Stimulated activated naive CD8-positive, alpha-beta T cell treated with anti-CD3 and anti-CD28 coated beads, Interleukin-15, Interleukin-2, amounts not matched to agents 100 U/mL and 50 U/mL, for 24 hours (primary cell): ENCODE measurements at regions not wholly inside any gene's neighbourhood (a gene's known extent, or its start where the extent isn't known, plus 50 kb on each side); places are given as distances from the start of the nearest gene placed in this dataset.
"Not testable (repeated sequence)": the region's sequence is repeated elsewhere in the genome, so short reads cannot be mapped to it uniquely, and the experiment has no call there.

ENCODE experiments used
- ATAC-seq: fragments of 150-1000 bp; cut with Tn5 transposase; one replicate; pipeline ENCODE4 v1.10.0; 2021
- DNase-seq: peaks from one replicate; pipeline ENCODE4 v3.0.0; 2021

DNA sequence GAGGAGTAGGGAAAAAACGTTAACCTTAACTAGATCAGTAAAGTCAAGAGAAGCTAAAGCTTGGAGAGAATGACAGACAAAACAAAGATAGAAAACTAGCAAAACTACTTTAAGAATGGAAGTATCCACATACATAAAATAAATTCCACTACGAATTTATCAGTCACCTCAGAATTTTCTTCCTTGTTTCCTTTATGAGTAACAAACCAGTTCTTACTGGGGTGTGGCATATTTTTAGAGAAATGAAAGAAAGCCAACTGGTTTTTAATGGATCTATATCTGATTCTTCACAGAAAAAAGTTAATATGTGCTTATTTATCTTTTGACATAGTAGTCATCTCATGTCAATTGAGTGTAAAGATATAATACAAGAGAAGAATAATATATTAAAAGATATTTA is 2033.7 kb upstream of the CELF4 start:
- ATAC-seq (no peak), DNase-seq (no peak)

DNA sequence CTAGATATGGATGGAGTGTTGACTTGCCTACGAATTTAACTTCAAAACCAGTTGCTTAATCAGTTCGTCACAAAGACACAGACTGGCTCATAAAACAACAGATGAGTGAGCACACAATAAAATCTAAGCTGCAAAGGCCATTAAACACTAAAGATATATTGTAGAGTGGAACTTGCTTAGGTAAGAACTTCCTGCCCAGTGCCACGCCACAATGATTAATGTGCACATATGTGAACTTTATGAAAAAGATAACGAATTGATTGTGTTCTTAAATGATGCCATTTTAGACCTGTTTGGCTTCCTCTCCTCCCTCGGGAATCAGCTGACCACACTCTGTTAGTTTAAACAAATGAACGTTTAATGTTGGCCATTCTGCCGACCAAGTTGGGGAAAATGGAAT is 2031.3 kb upstream of the CELF4 start:
- ATAC-seq (no peak), DNase-seq (no peak)

DNA sequence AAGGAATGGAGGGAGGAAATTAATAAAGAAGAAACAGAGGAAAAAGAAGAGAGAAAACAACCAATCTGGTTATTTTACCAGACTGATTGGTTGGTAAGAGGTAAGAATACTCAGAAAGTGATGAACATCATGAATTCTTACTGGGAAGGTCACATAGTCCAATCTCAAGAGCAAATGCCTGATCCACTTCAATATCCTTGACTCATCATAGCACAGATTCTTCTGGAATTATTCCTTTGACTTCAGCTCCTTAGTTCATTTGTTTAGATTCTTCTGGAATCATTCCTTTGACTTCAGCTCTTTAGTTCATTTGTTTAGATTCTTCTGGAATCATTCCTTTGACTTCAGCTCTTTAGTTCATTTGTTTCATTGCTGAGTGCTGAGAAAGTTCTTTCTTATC is 2030.6 kb upstream of the CELF4 start:
- ATAC-seq (no peak), DNase-seq (no peak)

DNA sequence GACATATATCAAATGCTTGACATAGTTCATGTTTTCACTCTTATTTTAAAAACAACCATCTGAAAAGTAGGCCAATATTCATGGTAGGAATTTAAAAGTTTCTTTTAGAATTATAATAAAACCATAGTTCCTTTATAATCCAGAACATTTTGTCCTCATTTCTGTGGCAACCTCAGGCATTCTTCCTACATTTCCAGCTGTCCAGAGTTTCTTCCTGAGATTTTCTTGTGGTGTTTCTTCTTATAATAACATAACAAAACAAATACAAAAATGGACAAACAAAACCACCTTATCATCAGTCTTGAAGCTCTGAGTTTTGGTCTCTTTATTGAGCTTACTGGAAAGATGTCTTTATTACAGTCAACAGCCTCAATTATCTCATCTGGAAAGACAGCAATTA is 2028.6 kb upstream of the CELF4 start:
- DNase-seq (no peak), ATAC-seq (no peak)

DNA sequence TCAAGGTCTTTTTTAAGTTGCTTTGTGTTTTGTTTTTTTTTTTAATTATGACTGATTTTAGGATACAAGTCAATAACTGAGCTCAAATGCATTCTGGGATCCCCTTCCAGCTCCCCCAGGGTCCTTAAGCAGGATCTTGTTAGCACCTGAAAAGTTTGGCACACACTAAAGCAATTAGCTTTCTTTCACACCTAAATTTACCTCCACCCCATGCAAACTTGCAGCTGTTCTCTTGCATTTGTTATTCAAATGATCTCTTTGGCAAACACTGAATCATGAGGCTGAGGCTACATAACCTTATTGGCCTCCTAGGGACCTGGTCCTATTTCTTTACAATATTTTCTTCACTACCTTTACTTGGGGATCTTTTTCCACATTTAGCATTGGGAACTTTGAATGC is 2026.1 kb upstream of the CELF4 start:
- DNase-seq (no peak), ATAC-seq (no peak)

DNA sequence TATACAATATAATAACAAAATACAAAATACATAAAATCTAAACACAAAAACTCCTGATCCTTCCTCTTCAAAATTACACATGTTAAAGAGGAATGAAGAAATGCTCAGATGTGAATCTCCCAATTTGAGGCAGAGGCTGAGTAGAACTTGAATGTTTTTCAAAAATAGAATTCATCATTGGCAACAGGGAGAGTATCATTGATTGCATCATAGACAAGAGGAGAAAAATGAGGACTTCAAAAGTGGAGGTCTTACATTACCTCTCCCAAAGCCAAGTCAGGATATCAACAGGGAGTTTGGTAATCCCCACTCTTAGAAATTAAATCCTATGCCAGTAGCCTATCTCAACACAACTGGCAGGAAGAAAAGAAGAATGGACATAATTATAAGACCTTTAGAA is 2023.9 kb upstream of the CELF4 start:
- DNase-seq (no peak), ATAC-seq (no peak)

DNA sequence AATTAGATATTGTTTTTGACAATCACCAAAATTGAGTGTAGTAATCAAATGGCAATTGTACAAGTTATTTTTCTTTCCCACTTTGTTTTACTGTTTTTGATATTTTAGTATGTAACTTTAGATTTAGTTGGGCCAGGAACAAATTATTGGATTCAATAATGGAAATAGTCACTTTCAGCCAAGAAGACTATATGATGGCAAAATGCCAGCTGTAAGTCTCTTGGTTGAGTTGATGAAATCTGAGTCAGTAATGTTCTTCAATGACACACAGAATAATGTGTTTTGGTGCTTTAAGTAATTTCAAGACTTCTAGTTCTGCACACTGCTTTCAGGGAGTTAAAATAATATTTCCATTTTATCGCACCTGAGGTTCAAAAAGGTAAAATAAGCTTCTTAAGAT is 2022.0 kb upstream of the CELF4 start:
- ATAC-seq (no peak), DNase-seq (no peak)

DNA sequence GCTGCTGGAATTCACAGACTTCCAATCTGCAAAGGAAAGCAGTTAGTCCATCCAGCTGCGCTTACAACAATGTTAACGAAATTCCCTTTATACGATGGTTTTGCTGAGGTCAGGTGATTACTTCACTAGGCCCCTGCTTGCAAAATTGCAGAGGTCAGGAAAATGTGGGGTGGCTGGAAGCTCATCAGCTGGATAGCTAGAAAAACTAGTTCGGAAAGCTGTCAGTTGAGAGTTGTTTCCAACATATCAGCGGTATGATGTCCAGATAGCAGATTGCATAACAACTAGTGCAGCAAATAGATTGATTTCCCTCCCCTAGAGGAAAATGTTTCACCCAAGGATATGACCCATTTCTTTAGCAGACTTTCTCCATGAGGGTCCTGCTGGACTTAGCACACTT is 2021.1 kb upstream of the CELF4 start:
- ATAC-seq (no peak), DNase-seq (no peak)

DNA sequence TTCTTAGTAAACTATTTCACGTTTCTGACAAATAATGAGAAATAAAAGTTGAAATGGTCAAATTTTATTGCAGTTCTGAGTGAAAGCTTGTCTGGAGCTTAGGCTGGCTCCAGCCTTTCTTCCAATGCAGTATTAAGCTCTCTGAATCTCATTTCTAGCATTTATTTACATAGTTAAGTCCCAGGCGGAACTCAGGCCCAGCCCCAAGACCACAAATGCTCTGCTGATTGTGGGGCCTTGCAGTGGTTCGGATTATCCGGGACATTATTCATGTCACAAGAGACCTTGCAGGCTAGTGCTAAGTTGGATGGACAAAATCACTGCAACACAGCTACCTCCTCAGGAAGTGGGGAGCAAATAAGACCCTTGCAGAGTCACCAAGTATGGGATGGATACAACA is 2009.3 kb upstream of the CELF4 start:
- DNase-seq (no peak), ATAC-seq (no peak)

DNA sequence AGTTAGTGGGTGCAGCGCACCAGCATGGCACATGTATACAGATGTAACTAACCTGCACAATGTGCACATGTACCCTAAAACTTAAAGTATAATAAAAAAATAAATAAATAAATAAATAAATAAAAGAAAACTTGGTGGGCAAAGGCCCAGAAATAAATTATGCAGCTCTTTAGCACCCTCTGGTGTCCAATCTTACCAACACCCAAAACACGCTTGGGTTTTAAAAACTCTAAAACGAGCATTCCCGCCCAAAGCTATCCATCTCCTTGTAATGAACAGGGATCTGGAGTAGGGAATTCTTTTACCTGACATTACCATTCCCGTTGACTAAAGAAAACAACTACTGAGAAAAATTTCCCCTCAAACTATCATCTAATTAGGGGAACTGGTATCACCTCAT is 2005.9 kb upstream of the CELF4 start:
- DNase-seq, result no peak
- no peak for ATAC-seq

DNA sequence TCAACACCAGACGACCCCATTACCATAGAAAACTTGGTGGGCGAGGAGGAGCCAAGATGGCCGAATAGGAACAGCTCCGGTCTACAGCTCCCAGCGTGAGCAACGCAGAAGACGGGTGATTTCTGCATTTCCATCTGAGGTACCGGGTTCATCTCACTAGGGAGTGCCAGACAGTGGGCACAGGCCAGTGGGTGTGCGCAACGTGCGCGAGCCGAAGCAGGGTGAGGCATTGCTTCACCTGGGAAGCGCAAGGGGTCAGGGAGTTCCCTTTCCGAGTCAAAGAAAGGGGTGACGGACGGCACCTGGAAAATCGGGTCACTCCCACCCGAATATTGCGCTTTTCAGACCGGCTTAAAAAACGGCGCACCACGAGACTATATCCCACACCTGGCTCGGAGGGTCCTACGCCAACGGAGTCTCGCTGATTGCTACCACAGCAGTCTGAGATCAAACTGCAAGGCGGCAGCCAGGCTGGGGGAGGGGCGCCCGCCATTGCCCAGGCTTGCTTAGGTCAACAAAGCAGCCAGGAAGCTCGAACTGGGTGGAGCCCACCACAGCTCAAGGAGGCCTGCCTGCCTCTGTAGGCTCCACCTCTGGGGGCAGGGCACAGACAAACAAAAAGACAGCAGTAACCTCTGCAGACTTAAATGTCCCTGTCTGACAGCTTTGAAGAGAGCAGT is 2000.1 kb upstream of the CELF4 start:
- ATAC-seq, DNase-seq: not testable (repeated sequence)

DNA sequence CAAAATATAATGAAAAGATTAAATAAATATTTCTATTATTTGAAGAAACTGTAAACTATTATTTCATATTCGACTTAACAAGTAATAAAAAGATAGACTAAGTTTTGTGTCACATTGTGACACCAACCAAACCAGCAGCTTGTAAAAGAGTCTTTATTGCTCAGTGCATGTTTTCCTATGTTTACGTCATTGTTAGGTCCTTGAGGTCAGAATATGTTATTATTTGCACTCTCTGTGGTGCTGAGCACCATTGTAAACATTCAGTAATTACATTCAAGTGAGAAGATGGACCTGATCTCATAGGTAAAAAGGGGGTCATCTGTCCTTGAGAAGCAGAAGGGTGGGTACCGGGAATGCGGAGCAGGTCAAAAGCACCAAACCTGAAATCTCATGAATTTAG is 1999.1 kb upstream of the CELF4 start:
- DNase-seq (no peak), ATAC-seq (no peak)

DNA sequence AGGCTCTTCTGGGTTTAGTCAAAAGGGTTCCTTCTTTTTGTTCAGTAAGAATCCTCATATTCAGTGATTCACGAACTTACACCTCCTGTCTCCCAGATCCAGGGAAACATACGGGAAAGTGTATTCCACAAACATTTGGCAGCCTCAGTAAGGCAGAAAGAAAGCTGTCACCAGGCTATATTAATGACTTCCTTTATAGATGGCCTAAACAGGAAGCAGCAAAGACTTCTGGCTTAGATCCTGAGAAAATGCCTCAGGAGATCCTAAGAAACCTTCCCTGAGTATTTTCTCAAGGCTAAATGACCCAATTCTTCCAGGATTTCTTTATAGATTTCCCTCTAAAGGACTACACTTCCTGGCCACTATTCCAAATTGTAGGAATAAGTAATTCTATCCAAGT is 1995.5 kb upstream of the CELF4 start:
- ATAC-seq, result no peak
- no peak for DNase-seq

DNA sequence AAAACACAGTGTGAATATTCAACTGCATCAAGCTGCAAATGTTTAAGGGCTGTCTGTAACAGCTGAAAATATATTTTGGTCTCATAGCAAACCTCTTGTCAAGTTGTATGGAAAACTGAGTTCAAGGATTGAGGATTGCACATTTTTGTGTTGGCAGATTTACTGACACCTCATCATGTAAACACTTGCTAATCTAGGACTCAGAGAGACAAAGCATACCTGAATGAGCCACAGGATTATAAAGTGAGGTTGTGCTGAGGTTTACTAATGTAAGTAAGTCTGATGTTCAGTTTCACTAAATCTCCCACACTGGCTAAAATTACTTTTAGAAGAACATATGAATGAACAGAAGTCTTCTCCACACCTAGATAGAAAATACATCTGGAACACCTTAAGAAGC is 1993.1 kb upstream of the CELF4 start:
- DNase-seq, result no peak
- ATAC-seq, result no peak

DNA sequence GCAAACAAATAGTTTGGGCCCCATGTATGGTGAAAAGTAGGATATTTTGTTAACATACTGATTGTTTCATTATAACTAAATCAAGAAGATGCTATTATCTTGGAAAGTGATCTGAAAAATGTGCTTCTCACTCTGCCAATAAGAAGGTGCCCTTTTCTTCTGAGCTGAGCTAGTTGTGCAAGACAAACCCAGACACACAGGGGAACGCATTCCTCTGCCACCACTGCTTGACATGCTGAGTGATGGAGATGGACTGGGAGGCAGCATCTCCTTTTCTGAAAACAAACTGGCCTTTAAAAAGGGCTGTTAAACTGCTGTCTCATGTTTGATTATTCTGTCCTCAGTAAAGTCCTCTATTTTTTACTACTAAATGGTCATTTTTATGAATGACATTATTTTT is 1989.9 kb upstream of the CELF4 start:
- DNase-seq, result no peak
- ATAC-seq, result no peak

DNA sequence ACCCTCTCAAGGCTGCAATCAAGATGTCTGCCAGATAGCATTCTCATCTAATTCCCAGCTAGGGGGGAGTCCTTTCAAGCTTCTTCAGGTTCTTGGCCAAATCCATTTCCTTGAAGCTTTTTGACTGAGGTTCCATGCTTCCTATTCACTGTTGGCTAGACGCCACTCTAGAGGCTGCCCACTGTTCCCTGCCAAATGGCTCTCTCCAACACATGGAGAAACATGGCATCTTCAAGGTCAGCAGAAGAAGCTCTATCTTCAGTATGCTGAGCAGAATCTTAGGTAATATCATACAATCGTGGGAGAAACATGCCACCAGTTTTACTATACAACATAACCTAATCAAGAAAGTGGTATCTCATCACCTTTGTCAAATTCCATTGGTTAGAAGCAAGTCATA is 1985.1 kb upstream of the CELF4 start:
- ATAC-seq, result no peak
- DNase-seq, result no peak

DNA sequence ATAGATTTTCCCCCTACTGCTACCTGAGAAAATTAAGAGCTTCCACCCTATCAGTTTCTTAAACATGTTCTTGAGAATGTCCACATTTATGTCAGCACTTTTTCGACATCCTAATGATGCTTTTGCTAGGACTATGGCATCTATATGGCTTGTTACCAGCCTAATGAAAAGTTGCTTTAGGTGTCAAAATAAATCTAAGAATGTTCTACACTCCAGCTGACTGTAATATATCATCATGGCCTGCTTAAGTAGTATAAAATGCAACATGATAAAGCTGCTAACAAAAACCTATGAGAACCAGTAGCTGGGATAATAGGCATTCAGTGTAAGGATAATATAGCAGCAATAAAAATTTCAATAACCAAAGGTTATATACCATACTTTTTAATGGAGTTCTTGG is 1983.5 kb upstream of the CELF4 start:
- no peak for ATAC-seq
- no peak for DNase-seq

DNA sequence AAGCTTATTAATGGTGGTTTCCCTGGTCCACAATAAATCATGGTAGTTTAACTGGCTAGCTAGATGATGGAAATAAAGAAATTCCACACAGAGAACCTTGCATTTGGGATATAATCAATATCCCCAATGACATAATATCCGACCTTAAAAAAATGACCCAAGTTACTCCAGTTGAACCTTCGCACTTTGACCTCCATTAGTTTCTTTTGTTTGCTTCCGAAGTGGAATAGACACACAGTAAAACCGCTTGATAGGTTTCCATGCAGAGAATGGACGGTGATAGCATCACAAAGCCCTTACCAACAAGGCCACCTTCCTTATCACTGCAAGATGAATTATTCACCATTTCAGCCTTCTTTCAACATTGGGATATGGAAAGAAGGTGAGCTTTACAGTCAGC is 1966.1 kb upstream of the CELF4 start:
- no peak for DNase-seq
- no peak for ATAC-seq

DNA sequence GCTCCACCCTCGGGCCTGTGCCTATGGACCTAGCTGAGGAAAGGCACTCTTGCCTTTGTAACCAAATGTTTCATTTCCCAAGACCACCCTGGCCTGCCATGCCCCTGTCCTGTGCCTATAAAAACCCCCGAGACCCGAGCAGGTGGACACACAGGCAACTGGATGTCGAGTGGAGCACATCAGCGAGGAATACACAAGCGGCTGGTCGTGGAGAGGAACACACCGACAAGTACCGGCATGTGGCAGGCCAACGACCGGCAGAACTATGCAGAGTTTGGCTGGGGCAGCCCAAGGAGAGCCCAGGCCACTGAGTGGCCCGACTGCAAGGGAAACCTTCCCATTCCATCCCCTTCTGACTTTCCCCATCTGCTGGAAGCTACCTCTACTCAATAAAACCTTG is 1963.8 kb upstream of the CELF4 start:
- no peak for DNase-seq
- no peak for ATAC-seq

DNA sequence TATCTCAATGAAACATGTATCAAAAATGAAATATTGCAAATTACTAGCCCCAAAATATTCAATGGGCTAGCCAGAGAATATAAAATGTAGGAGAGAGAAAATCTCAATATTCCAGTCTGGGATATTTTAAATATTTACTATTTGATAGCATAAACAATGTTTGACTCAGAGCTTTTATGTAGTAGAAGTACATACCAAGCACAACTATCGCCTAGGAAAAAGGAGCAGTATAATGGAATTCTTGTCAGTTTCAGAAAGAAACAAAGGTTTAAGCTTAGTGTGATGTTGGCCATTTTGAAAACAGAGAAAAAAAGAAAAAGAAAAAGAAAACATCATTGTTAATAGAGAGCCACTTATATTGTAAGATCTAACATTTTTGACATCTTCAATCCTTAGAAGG is 1961.9 kb upstream of the CELF4 start:
- ATAC-seq, result no peak

DNA sequence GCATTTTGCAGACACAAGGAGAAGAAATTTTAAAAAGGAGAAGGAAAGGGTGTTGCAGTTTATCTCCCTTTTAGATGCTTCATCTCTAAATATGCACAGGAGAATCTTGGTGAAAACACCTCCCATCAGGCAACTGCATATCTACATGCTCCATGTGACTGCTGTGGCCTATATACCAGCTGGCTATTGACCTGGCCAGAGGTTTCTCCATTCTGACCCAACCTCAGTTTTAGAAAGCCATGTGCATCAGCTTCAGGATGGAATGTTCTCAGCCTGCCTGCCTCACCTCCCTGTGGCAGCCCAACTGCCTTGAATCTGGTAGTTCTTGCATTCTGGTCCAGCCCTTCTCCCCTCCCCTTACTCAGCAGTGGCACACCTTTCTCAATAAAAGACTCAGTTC is 1958.8 kb upstream of the CELF4 start:
- DNase-seq, result no peak
- no peak for ATAC-seq

More for the DNA sequence above, 1961.9 kb upstream of the CELF4 start:
- no peak for DNase-seq

DNA sequence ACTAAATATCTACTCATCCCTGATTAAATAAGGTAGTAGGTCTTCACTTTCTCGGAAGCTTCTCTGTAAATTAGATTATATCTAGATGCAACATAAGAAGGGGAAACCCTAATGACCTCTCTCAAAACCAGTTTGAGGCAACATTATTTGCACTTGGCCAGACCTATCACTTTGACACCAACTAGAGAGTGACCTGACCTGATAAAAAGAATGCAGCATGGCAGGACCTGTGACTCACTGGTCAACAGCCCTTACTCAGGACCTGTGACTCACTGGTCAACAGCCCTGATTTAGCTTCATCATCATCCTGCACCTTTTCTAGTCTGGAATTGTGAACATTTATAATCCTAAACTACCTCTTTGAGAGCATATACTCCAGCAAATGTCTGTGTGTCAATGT is 1957.7 kb upstream of the CELF4 start:
- ATAC-seq (no peak), DNase-seq (no peak)

DNA sequence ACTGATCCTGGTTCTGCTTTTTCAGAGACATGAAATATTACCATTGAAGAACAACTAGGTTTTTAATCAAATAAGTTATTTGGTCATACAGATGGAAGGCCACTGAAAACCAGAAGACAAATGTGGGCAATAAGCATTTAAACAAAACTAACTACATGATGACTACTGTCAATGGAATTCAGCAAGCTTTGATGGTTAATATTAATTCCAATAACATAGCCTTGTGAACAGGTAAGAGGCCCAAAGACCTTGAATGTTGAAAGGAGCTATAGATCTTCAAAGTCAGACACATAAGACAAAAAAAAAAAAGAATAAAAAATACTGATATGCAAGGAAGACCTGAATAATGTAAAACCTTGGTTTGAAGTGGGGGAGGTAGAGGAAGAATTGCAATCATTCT is 1955.6 kb upstream of the CELF4 start:
- no peak for ATAC-seq

DNA sequence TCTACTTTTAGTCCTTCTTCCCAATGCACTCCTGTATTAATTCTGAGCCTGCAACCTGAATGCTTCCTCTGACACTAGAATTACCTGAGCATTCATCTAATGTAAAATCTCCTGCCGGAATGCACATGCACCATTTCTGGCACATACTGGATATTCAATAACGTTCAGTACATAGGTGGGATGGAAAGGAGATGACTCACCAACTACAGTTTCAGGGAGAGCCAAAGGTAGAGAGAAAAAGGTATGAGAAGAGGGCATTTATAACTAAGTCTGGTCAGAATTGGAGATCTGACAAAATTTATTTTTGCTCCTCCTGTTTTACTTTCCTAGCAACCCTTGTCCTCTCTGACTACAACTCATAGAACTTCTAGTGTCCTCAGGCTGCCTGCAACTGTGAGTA is 1954.1 kb upstream of the CELF4 start:
- DNase-seq (no peak), ATAC-seq (no peak)

More for the DNA sequence above, 1955.6 kb upstream of the CELF4 start:
- no peak for DNase-seq

DNA sequence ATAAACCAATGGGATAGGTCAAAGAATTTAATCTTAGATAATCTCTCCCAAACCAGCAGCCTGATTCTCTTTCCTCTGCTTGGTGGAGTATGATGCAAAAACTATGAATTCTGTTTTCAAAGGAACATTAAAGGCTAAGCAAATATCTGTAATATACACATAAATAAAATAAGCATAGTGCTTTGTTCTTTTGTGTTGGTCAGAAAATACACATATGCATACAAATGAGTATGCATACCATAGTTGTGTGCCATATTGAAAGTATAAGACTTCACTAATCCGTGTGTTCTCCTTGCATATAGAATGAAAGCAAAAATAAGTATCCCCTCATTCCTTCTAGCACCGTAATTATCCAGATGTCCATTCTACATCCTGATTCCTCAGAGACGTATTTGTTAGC is 1949.7 kb upstream of the CELF4 start:
- no peak for ATAC-seq
- DNase-seq, result no peak
